CD4-positive, alpha-beta T cell treated with Interleukin-2 at 100 ng/mL for 4 hours (primary cell): ENCODE measurements at regions not wholly inside any gene's neighbourhood (a gene's known extent, or its start where the extent isn't known, plus 50 kb on each side); places are given as distances from the start of the nearest gene placed in this dataset.
"Not testable (repeated sequence)": the region's sequence is repeated elsewhere in the genome, so short reads cannot be mapped to it uniquely, and the experiment has no call there.

ENCODE experiments used
- DNase-seq: peaks from one replicate; pipeline ENCODE4 v3.0.0-alpha.2; 2020; ENCODE audit warnings: low spot score

GRCh38 chr7:5121256-5121655 is 68.8 kb upstream of the WIPI2 start:
- DNase-seq, result not testable (repeated sequence)

GRCh38 chr7:5131238-5131637 is 58.8 kb upstream of the WIPI2 start:
- peak; percentile 44 for DNase-seq

DNA sequence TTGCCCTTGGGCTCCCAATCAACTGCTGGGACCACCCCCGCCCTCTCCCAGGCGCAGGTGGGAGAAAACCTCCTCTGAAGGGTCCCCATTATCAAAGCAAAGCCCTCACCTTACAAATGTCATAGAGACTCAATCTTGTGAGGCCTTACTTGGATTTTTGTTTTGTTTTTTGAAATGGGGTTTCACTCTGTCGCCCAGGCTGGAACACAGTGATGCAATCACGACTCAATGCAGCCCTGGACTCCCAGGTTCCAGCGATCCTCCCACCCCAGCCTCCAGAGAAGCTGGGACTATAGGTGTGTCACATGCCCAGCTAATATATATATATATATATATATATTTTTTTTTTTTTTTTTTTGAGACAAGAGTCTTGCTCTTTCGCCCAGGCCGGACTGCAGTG is 57.5 kb upstream of the WIPI2 start:
- no peak for DNase-seq

- peak; percentile 34 for DNase-seq
Observed at GRCh38 chr7:5139998-5140397, 50.0 kb upstream of the WIPI2 start.
